GM18907 (cell line): ENCODE measurements at regions not wholly inside any gene's neighbourhood (a gene's known extent, or its start where the extent isn't known, plus 50 kb on each side); places are given as distances from the start of the nearest gene placed in this dataset.
"Not testable (repeated sequence)": the region's sequence is repeated elsewhere in the genome, so short reads cannot be mapped to it uniquely, and the experiment has no call there.

ENCODE experiments used
- ATAC-seq: cut with Tn5 transposase; IDR thresholded peaks from one replicate; pipeline ENCODE4 v1.9.1; 2021; ENCODE audit warnings: mild to moderate bottlenecking, moderate library complexity; ENCODE audit not compliant: unreplicated experiment

GRCh38 chr14:44721395-44721794 is 214.3 kb upstream of the FSCB start:
- not testable (repeated sequence) for ATAC-seq

- no peak for ATAC-seq
These were observed 213.6 kb upstream of the FSCB start for GRCh38 chr14:44720707-44721106.

DNA sequence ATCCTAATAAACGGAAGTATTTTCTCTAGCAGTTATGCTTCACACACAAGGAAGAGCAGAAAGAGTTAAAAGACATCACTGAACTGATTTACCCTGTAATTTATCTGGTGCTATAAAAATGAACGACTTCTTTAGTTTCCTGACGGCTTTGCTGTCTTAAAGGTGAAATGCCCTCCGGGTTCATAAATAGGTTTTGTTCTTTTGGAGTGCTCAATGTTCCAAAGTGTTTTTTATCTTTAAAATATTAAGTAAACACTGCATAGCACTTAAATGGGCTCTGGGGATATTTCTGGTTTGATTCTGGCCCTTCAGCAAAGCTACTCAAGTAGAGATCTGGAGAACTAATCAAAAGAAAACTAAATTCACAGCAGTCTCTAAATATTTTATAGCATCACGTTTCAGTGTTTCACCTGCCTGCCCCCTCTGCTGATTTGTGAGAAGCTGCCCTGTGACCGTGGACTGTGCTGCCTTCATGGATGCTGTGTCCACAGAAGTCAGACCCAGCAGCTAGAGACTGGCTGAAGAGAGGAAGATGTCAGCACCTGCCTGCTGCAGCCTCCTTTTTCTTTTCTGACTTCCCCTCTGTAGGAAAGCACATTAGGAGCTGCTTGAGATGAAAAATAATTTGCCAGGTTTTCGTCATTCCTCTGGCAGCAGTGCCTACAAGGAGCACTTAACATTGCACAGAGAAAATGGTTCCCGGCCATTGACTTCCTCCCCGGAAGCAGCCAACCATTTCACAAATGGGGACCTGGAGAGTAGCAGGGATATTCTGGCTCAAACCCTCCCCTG is 205.1 kb upstream of the FSCB start:
- ATAC-seq = no peak

DNA sequence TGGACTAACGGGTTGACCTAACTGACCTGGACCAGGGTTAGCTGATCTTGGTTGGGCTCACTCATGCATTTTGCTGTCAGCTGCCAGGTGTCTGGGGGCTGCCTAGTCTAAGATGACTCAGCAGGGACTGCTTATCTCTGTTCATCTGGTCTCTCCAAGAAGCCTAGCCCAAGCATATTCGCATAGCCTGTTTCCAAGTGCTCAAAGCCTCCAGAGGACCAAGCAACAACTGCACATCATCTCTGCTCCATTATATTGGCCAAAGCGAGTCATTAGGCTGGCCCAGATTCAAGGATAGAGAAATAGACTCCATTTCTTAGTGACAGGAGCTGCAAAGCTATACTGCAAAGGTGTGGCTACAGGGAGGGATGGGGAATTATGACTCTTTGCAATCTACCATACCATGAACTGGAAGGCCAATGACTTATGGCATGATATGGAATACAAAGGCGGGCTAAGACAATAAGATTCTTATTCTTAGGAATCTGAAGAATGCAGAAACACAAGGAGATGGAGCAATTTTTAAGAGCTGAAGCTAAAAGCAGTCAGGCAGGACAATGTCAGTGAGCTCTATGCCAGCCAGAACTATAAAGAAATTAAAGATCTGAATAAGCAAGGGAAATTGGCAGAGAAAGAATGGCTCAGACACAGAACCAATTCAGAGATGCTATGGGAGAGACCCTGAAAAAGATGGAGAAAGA is 194.6 kb upstream of the FSCB start:
- no peak for ATAC-seq

DNA sequence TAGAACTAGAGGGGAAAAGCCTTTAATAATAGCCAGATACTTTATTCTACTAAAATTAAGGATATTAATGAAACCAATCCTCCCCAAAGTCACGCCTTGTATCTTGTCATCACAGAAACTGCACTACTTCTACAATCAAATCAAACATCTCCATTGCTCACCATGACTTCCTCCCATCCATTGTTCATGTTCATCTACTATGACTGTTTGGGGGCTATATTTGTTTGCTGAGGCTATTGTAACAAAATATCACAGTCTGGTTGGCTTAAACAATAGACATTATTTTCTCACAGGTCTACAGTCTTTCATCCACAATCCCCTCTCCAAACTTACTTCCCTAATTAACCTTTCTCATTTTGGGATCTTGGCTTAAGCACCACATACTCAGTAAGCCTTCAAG is 193.6 kb upstream of the FSCB start:
- no peak for ATAC-seq

- no peak for ATAC-seq
These were observed 193.1 kb upstream of the FSCB start for GRCh38 chr14:44700184-44700583.

GRCh38 chr14:44699391-44699790 is 192.3 kb upstream of the FSCB start:
- ATAC-seq = no peak

DNA sequence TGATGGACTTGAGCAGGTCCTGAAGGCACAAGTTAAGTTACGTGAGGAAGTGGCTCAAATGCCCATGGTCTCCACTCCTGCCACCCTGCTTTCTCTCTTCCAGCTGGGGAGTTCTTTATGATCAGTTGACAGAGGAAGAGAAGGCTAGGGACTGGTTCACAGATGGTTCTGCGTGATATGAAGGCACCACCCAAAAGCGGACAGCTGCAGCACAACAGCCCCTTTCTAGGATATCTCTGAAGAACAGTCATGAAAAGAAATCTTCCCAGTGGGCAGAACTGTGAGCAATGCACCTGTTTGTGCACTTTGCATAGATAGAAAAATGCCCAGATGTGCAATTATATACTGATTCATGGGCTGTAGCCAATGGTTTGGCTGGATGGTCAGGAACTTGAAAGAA is 162.4 kb upstream of the FSCB start:
- ATAC-seq = no peak

DNA sequence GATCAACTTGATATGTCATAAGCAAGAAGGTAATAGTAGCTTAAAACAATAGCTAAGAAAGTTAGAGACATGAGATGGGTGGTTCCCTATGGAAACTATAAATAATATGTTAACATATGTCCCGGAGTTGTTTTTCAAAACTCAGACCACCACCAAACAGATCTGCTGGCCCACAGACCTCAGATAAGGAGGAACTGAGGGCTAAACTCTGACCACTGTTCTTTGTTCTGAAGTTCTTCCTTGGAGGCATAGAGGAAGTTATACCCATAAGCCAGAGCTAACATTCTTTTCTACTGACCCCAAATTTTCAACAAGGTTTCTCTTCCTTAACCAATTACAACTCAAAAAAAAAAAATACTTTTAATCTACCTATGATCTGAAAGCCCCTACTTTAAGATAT is 156.1 kb upstream of the FSCB start:
- peak; percentile 54 for ATAC-seq

DNA sequence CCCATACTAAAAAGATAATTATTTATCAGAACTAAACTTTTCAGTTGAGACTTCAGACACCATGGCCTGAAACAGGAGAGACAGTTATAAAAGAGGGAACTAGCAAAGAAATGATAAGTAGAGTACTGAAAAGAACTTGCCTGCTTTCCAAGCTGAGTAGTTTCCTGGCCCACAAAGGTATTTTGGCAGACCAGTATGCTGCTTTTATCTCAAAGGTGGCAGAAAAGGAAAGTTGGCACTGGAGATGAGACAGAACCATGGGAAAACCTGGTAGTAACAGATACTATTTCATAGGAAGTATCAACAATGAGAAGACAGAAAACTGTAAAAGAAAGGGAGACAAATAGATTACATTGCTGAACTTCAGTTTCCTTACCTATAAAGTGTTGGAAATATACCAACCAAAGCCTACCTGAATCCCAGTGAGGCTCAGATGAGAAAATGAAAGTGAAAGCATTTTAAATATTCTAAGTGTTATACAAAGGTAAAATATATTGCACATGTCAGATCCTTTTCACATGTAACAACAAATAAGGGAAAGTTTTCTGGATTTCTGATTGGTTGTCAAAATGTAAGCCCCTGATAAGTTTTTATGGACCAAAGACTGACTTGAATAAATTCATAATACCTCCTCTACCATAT is 155.3 kb upstream of the FSCB start:
- no peak for ATAC-seq

DNA sequence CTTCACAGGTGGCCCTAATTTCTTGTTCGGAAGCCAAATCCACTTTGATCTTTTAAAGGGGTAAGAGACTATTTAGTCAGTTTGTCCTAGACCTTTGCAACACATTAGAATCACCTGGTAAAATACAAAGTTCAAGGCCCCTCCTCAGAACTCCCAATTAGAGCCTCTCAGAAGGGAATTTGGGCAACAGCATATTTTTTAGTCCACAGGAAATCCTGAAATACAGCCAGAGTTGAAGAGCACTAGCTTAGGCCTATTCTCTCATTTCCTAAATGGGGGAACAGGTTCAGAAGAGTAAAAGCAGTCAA is 151.3 kb upstream of the FSCB start:
- no peak for ATAC-seq

GRCh38 chr14:44657696-44658388 is 150.8 kb upstream of the FSCB start:
- no peak for ATAC-seq

DNA sequence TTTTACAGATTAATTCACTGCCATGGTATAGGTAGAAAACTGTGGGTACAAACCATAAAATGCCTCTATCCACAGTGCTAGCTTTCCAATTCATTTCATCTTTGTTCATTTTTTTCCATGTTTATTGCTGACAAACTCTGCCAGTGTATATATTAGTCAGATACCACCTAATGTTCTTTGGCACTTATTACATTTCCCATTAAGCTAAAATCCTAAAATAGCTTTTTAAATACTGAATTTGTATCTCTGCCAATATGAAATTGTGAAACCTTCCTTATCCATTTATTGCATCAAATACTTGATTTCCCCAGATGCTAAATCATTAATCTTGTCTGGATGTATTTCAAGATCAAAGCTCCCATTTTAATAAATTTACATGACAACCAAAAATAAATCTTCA is 150.1 kb upstream of the FSCB start:
- ATAC-seq = no peak

DNA sequence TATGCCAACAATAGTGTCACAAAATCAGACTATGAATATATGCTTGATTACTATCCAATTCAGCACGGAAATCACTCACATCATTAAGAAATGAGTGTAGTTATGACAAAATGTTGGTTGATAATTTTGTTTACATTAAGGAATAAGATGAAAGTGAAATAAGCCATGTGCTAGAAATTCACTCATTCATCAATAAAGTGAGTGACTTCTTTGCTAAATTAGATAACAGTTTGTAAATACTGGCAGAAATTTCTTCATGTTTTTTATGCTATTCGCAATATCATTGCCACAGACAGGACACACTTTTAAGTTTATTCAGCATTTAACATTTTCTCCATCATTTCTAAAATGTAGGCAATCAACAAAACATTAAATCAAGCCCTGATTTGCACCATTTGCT is 147.5 kb upstream of the FSCB start:
- no peak for ATAC-seq

DNA sequence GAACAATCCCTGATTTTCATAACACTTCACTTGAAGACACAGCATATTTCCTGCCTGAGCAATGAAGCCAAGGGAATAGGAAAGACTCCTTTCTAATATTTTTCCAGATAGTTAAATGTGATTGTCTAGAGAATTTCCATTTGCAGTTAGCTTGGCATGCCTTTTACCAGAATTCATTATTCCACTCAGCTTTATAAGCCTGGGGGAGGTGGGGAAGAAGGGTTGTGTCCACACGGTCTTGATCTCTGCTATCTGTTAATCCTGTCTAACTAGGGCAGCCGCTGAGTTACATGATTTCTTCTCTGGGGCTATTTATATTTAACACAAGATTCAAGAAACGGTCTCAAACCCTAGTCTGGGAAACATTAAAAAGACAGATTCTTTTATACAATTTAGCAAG is 146.6 kb upstream of the FSCB start:
- ATAC-seq = no peak

DNA sequence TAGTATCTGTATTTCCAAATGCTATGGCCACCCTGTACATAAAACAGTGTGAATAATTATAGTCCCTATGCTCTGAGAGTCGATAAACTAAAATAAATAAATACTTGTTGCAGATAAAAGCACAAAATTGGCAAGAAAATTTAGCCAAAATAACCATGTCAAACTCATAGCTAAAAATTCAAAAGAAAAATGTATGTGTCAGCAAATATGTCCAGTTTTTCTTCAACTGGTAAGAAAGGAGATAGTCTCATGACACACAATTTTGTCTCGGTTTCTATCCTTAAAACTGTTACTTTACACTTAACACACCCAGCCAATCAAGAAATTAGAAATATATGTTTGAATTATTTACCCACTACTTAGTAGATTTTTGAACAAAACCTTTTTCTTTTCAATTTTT is 145.6 kb upstream of the FSCB start:
- ATAC-seq = no peak

- ATAC-seq = no peak
These were observed 142.0 kb upstream of the FSCB start for GRCh38 chr14:44649061-44649460.

GRCh38 chr14:44640416-44640815 is 133.3 kb upstream of the FSCB start:
- ATAC-seq = no peak

GRCh38 chr14:44639781-44640385 is 132.8 kb upstream of the FSCB start:
- ATAC-seq = no peak

- no peak for ATAC-seq
These were observed 127.6 kb upstream of the FSCB start for GRCh38 chr14:44634692-44635091.

GRCh38 chr14:44626423-44626822 is 119.3 kb upstream of the FSCB start:
- ATAC-seq = no peak
